Liver (tissue), 8 donors: ENCODE measurements at regions not wholly inside any gene's neighbourhood (a gene's known extent, or its start where the extent isn't known, plus 50 kb on each side); places are given as distances from the start of the nearest gene placed in this dataset.

ENCODE experiments used
- DNase-seq: peaks from one replicate; pipeline ENCODE4 v3.0.0-alpha.2; 2017; ENCODE audit warnings: low spot score
- H3K27ac ChIP-seq, 2 donors: one replicate each; pipeline ENCODE4 v1.7.0; 2013; ENCODE audit warnings: inconsistent platforms in 2 of 2, low read length in 2 of 2, control low read depth in 1 of 2, low read depth in 1 of 2, mild to moderate bottlenecking in 1 of 2
- H3K27me3 ChIP-seq, 4 donors: one replicate each; pipeline versions ENCODE4 v1.6.1 to v1.7.0; 2013; ENCODE audit warnings: low read length in 3 of 4, inconsistent platforms in 1 of 4, mild to moderate bottlenecking in 1 of 4, moderate library complexity in 1 of 4; ENCODE audit not compliant: control insufficient read depth in 4 of 4, insufficient read depth in 4 of 4
- H3K36me3 ChIP-seq, 4 donors: one replicate each; pipeline versions ENCODE4 v1.6.1 to v1.7.0; 2013; ENCODE audit warnings: low read length in 3 of 4, mild to moderate bottlenecking in 3 of 4, low read depth in 1 of 4, moderate library complexity in 1 of 4; ENCODE audit not compliant: control insufficient read depth in 4 of 4, insufficient read depth in 3 of 4
- H3K4me1 ChIP-seq, 4 donors: one replicate each; pipeline versions ENCODE4 v1.6.1 to v1.7.0; 2013; ENCODE audit warnings: low read length in 3 of 4, mild to moderate bottlenecking in 3 of 4, moderate library complexity in 1 of 4; ENCODE audit not compliant: control insufficient read depth in 4 of 4, insufficient read depth in 4 of 4
- H3K4me3 ChIP-seq, 3 donors: one replicate each; pipeline versions ENCODE4 v1.6.1 to v1.7.0; 2013; ENCODE audit warnings: low read length in 3 of 3, control low read depth in 1 of 3, low read depth in 1 of 3, mild to moderate bottlenecking in 1 of 3
- H3K9ac ChIP-seq, 2 donors: one replicate each; pipeline ENCODE4 v1.7.0; 2013; ENCODE audit warnings: low read length in 2 of 2, mild to moderate bottlenecking in 2 of 2, moderate library complexity in 2 of 2, control low read depth in 1 of 2, low read depth in 1 of 2
- H3K9me3 ChIP-seq, 4 donors: one replicate each; pipeline versions ENCODE4 v1.6.1 to v1.7.0; 2013; ENCODE audit warnings: low read length in 3 of 4; ENCODE audit not compliant: control insufficient read depth in 4 of 4
- EGR1 ChIP-seq, 2 donors: IDR thresholded peaks; 2 replicates each; pipeline ENCODE4 v1.6.1; 2016 to 2018; ENCODE audit warnings: antibody characterized with exemption in 2 of 2, low read depth in 2 of 2
- FOXA1 ChIP-seq: IDR thresholded peaks from 2 replicates; pipeline ENCODE4 v1.6.1; 2016; ENCODE audit warnings: antibody characterized with exemption
- FOXA2 ChIP-seq: IDR thresholded peaks from 2 replicates; pipeline ENCODE4 v1.6.1; 2016; ENCODE audit warnings: antibody characterized with exemption
- GABPA ChIP-seq, 2 donors: IDR thresholded peaks in 1 of 2; conservative IDR thresholded peaks in 1 of 2; 2 replicates each; pipeline ENCODE4 v1.6.1; 2016; ENCODE audit warnings: antibody characterized with exemption in 2 of 2, mild to moderate bottlenecking in 1 of 2, moderate library complexity in 1 of 2
- HNF4A ChIP-seq, 2 donors: conservative IDR thresholded peaks; 2 replicates each; pipeline ENCODE4 v1.6.1; 2016; ENCODE audit warnings: antibody characterized with exemption in 2 of 2, mild to moderate bottlenecking in 2 of 2
- HNF4G ChIP-seq: IDR thresholded peaks from 2 replicates; pipeline ENCODE4 v1.6.1; 2016; ENCODE audit warnings: antibody characterized with exemption
- JUND ChIP-seq, 2 donors: IDR thresholded peaks; 2 replicates each; pipeline ENCODE4 v1.6.1; 2016; ENCODE audit warnings: antibody characterized with exemption in 2 of 2
- NR2F2 ChIP-seq: IDR thresholded peaks from 2 replicates; pipeline ENCODE4 v1.6.1; 2016; ENCODE audit warnings: antibody characterized with exemption
- RAD21 ChIP-seq, 2 donors: IDR thresholded peaks; 2 replicates each; pipeline ENCODE4 v1.6.1; 2016; ENCODE audit warnings: antibody characterized with exemption in 2 of 2, mild to moderate bottlenecking in 2 of 2
- RXRA ChIP-seq, 2 donors: IDR thresholded peaks; 2 replicates each; pipeline ENCODE4 v1.6.1; 2017 to 2018; ENCODE audit warnings: antibody characterized with exemption in 2 of 2, mild to moderate bottlenecking in 1 of 2
- SP1 ChIP-seq: IDR thresholded peaks from 2 replicates; pipeline ENCODE4 v1.6.1; 2018; ENCODE audit warnings: antibody characterized with exemption, mild to moderate bottlenecking
- TAF1 ChIP-seq: conservative IDR thresholded peaks from 2 replicates; pipeline ENCODE4 v1.6.1; 2016; ENCODE audit warnings: antibody characterized with exemption, mild to moderate bottlenecking
- YY1 ChIP-seq: IDR thresholded peaks from 2 replicates; pipeline ENCODE4 v1.6.1; 2016; ENCODE audit warnings: antibody characterized with exemption, mild to moderate bottlenecking
- WGBS: extraction: QIAGEN DNeasy Blood & Tissue Kit; methylation state at CpG from one replicate; pipeline ENCODE4 v1.1.7; 2013; 5-methylcytosine and 5-hydroxymethylcytosine counted together
- TF ChIP-seq, protein P1 (sequence below): fragments of 150-350 bp; IDR thresholded peaks from 2 replicates; pipeline ENCODE4 v1.5.1; 2017; ENCODE audit warnings: improper control_type of control experiment, low read depth, low read length; ENCODE audit not compliant: missing input control
- TF ChIP-seq, protein P2 (sequence below): IDR thresholded peaks from 2 replicates; pipeline ENCODE4 v1.6.1; 2016; ENCODE audit warnings: antibody characterized with exemption, mild to moderate bottlenecking
- TF ChIP-seq, protein P3 (sequence below): IDR thresholded peaks from 2 replicates; pipeline ENCODE4 v1.6.1; 2016; ENCODE audit warnings: antibody characterized with exemption
- TF ChIP-seq, protein P4 (sequence below): IDR thresholded peaks from 2 replicates; pipeline ENCODE4 v1.6.1; 2016; ENCODE audit warnings: antibody characterized with exemption
- TF ChIP-seq, protein P5 (sequence below): IDR thresholded peaks from 2 replicates; pipeline ENCODE4 v1.6.1; 2016; ENCODE audit warnings: antibody characterized with exemption
- donor health status: healthy.
- donor health status: healthy.
- donor health status: healthy.
- donor health status: healthy.
- donor health status: healthy.

DNA sequence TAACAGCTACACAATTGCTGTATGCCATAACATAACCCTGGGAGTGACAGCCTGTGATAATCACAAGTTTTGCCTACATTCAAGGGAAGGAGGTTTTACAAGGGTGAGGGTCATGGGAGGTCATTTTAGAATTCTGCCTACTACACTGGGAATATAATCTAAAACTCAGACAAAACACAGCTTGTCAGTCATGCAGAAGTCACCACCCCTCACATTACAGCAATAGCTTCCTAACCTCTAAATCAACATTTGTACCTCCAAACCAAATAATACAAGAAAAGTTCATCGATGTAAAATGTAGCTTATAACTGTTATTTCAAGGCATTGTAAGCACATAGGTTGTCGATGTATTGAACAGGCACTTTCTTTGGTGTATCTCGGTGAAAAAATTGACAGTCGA is 139.0 kb downstream of the FAM114A2 start:
- TF ChIP-seq, protein P1, sequence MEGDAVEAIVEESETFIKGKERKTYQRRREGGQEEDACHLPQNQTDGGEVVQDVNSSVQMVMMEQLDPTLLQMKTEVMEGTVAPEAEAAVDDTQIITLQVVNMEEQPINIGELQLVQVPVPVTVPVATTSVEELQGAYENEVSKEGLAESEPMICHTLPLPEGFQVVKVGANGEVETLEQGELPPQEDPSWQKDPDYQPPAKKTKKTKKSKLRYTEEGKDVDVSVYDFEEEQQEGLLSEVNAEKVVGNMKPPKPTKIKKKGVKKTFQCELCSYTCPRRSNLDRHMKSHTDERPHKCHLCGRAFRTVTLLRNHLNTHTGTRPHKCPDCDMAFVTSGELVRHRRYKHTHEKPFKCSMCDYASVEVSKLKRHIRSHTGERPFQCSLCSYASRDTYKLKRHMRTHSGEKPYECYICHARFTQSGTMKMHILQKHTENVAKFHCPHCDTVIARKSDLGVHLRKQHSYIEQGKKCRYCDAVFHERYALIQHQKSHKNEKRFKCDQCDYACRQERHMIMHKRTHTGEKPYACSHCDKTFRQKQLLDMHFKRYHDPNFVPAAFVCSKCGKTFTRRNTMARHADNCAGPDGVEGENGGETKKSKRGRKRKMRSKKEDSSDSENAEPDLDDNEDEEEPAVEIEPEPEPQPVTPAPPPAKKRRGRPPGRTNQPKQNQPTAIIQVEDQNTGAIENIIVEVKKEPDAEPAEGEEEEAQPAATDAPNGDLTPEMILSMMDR: no peak
- no peak for TF ChIP-seq FOXA2
- TF ChIP-seq FOXA1: no peak
- no peak for TF ChIP-seq RXRA (IDR thresholded peaks at IDR 0.05)
- no peak for TF ChIP-seq HNF4A (conservative IDR thresholded peaks at IDR 0.05)
- TF ChIP-seq, protein P2, sequence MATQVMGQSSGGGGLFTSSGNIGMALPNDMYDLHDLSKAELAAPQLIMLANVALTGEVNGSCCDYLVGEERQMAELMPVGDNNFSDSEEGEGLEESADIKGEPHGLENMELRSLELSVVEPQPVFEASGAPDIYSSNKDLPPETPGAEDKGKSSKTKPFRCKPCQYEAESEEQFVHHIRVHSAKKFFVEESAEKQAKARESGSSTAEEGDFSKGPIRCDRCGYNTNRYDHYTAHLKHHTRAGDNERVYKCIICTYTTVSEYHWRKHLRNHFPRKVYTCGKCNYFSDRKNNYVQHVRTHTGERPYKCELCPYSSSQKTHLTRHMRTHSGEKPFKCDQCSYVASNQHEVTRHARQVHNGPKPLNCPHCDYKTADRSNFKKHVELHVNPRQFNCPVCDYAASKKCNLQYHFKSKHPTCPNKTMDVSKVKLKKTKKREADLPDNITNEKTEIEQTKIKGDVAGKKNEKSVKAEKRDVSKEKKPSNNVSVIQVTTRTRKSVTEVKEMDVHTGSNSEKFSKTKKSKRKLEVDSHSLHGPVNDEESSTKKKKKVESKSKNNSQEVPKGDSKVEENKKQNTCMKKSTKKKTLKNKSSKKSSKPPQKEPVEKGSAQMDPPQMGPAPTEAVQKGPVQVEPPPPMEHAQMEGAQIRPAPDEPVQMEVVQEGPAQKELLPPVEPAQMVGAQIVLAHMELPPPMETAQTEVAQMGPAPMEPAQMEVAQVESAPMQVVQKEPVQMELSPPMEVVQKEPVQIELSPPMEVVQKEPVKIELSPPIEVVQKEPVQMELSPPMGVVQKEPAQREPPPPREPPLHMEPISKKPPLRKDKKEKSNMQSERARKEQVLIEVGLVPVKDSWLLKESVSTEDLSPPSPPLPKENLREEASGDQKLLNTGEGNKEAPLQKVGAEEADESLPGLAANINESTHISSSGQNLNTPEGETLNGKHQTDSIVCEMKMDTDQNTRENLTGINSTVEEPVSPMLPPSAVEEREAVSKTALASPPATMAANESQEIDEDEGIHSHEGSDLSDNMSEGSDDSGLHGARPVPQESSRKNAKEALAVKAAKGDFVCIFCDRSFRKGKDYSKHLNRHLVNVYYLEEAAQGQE: no peak
- TF ChIP-seq TAF1: no peak
- TF ChIP-seq, protein P3, sequence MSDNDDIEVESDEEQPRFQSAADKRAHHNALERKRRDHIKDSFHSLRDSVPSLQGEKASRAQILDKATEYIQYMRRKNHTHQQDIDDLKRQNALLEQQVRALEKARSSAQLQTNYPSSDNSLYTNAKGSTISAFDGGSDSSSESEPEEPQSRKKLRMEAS: no peak
- TF ChIP-seq, protein P4, sequence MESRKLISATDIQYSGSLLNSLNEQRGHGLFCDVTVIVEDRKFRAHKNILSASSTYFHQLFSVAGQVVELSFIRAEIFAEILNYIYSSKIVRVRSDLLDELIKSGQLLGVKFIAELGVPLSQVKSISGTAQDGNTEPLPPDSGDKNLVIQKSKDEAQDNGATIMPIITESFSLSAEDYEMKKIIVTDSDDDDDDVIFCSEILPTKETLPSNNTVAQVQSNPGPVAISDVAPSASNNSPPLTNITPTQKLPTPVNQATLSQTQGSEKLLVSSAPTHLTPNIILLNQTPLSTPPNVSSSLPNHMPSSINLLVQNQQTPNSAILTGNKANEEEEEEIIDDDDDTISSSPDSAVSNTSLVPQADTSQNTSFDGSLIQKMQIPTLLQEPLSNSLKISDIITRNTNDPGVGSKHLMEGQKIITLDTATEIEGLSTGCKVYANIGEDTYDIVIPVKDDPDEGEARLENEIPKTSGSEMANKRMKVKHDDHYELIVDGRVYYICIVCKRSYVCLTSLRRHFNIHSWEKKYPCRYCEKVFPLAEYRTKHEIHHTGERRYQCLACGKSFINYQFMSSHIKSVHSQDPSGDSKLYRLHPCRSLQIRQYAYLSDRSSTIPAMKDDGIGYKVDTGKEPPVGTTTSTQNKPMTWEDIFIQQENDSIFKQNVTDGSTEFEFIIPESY: no peak
- TF ChIP-seq NR2F2: no peak
- no peak for TF ChIP-seq HNF4G
- TF ChIP-seq, protein P5, sequence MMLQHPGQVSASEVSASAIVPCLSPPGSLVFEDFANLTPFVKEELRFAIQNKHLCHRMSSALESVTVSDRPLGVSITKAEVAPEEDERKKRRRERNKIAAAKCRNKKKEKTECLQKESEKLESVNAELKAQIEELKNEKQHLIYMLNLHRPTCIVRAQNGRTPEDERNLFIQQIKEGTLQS: no peak
- TF ChIP-seq JUND (IDR thresholded peaks at IDR 0.05): no peak
- TF ChIP-seq RAD21 (IDR thresholded peaks at IDR 0.05): no peak
- no peak for TF ChIP-seq GABPA (IDR thresholded peaks at IDR 0.05 in 1 of 2, conservative IDR thresholded peaks at IDR 0.05 in 1 of 2)
- TF ChIP-seq SP1: no peak
- no peak for TF ChIP-seq EGR1 (IDR thresholded peaks at IDR 0.05; ENCODE audit: low read depth in 2 of 2)
- TF ChIP-seq YY1: no peak
- no peaks in the 10 kb centered on the region for H3K9me3 ChIP-seq
- no peaks in the 10 kb centered on the region for H3K36me3 ChIP-seq
- H3K27me3 ChIP-seq: no peaks in the 10 kb centered on the region
- no peaks in the 10 kb centered on the region for H3K4me1 ChIP-seq
- no peak overlapping the region for H3K4me3 ChIP-seq
- DNase-seq: no peak
- WGBS: 69% methylated on average over 4 of the region's 4 CpGs
- no peak overlapping the region for H3K9ac ChIP-seq
- no peak overlapping the region for H3K27ac ChIP-seq

DNA sequence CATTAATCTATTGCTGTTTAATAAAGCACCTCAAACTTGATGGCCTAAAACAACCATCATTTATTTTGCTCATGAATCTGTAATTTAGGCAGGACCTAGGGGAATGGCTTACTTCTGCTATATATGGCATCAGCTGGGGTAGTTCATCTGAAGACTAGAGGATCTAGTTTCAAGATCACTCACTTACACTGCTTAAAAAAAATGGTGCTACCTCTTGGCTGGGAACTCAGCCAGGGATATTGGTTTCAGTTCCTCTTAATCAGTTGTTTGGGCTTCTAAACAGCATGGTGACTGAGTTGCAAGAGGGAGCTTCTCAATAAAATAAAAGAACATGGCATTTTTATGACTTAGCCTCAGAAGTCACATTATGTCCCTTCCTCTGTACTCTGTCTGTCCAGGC is 142.0 kb downstream of the FAM114A2 start:
- Histone ChIP-seq H3K36me3 (no peaks in the 10 kb centered on the region), H3K4me1 (no peaks in the 10 kb centered on the region), H3K27ac (no peak overlapping the region), H3K27me3 (no peaks in the 10 kb centered on the region), H3K9me3 (no peaks in the 10 kb centered on the region), H3K4me3 (no peak overlapping the region), H3K9ac (no peak overlapping the region)
- DNase-seq: no peak
- TF ChIP-seq, protein P3: no peak
- TF ChIP-seq, protein P2: no peak
- TF ChIP-seq YY1 (no peak), TAF1 (no peak), HNF4A (conservative IDR thresholded peaks at IDR 0.05) (no peak), RAD21 (IDR thresholded peaks at IDR 0.05) (no peak), GABPA (IDR thresholded peaks at IDR 0.05 in 1 of 2, conservative IDR thresholded peaks at IDR 0.05 in 1 of 2) (no peak), FOXA2 (no peak), JUND (IDR thresholded peaks at IDR 0.05) (no peak), FOXA1 (no peak), RXRA (IDR thresholded peaks at IDR 0.05) (no peak), SP1 (no peak), HNF4G (no peak)
- TF ChIP-seq, protein P5: no peak
